ENCODE measurements at regions not wholly inside any gene's neighbourhood (a gene's known extent, or its start where the extent isn't known, plus 50 kb on each side); places are given as distances from the start of the nearest gene placed in this dataset.
"Not testable (repeated sequence)": the region's sequence is repeated elsewhere in the genome, so short reads cannot be mapped to it uniquely, and the experiment has no call there.

- H3K27ac Mint-ChIP-seq = no peak overlapping the region
- peaks cover 8% of the 10 kb centered on the region for H3K27me3 Mint-ChIP-seq
- no peak for ATAC-seq
- H3K9me3 Mint-ChIP-seq = peaks cover 4% of the 10 kb centered on the region
- no peak overlapping the region for H3K4me3 Mint-ChIP-seq
- H3K36me3 Mint-ChIP-seq = no peaks in the 10 kb centered on the region
- H3K4me1 Mint-ChIP-seq = peaks cover 16% of the 10 kb centered on the region
Measured at GRCh38 chr1:55443175-55443915, 228.2 kb upstream of the USP24 start.

- Mint-ChIP-seq H3K4me3 (no peak overlapping the region), H3K36me3 (no peaks in the 10 kb centered on the region), H3K27ac (no peak overlapping the region), H3K27me3 (peaks cover 8% of the 10 kb centered on the region), H3K9me3 (peaks cover 4% of the 10 kb centered on the region), H3K4me1 (peaks cover 16% of the 10 kb centered on the region)
- no peak for ATAC-seq
Measured at GRCh38 chr1:55441489-55441888, 226.3 kb upstream of the USP24 start.

- H3K27me3 Mint-ChIP-seq = no peaks in the 10 kb centered on the region
- H3K27ac Mint-ChIP-seq = no peak overlapping the region
- ATAC-seq = no peak
- no peaks in the 10 kb centered on the region for H3K4me1 Mint-ChIP-seq
- H3K9me3 Mint-ChIP-seq = peaks cover 6% of the 10 kb centered on the region
- H3K4me3 Mint-ChIP-seq = no peak overlapping the region
- no peaks in the 10 kb centered on the region for H3K36me3 Mint-ChIP-seq
Measured at GRCh38 chr1:55437692-55438091, 222.5 kb upstream of the USP24 start.

- not testable (repeated sequence) for H3K9me3 Mint-ChIP-seq, H3K4me3 Mint-ChIP-seq, ATAC-seq, H3K4me1 Mint-ChIP-seq, H3K27ac Mint-ChIP-seq, H3K36me3 Mint-ChIP-seq
- H3K27me3 Mint-ChIP-seq = peaks cover 42% of the 10 kb centered on the region
Measured at GRCh38 chr1:55430720-55431119, 215.6 kb upstream of the USP24 start.

- H3K27me3 Mint-ChIP-seq = peaks cover 42% of the 10 kb centered on the region
- H3K36me3 Mint-ChIP-seq, H3K4me1 Mint-ChIP-seq, H3K27ac Mint-ChIP-seq, H3K4me3 Mint-ChIP-seq, ATAC-seq, H3K9me3 Mint-ChIP-seq: not testable (repeated sequence)
Measured at GRCh38 chr1:55430206-55430605, 215.0 kb upstream of the USP24 start.

GRCh38 chr1:55428944-55429931 lies 214.1 kb upstream of the USP24 start:
- Mint-ChIP-seq H3K9me3 (peaks cover 2% of the 10 kb centered on the region), H3K4me3 (no peak overlapping the region), H3K27me3 (peaks cover 50% of the 10 kb centered on the region), H3K36me3 (no peaks in the 10 kb centered on the region), H3K27ac (no peak overlapping the region), H3K4me1 (no peaks in the 10 kb centered on the region)
- no peak for ATAC-seq

- no peak overlapping the region for H3K27ac Mint-ChIP-seq
- no peaks in the 10 kb centered on the region for H3K36me3 Mint-ChIP-seq
- H3K27me3 Mint-ChIP-seq = peaks cover 57% of the 10 kb centered on the region
- ATAC-seq = no peak
- no peak overlapping the region for H3K4me3 Mint-ChIP-seq
- no peaks in the 10 kb centered on the region for H3K4me1 Mint-ChIP-seq
- H3K9me3 Mint-ChIP-seq = peaks cover 2% of the 10 kb centered on the region
Measured at GRCh38 chr1:55428231-55428630, 213.1 kb upstream of the USP24 start.

GRCh38 chr1:55427606-55428005 lies 212.4 kb upstream of the USP24 start:
- H3K4me1 Mint-ChIP-seq = no peaks in the 10 kb centered on the region
- no peak overlapping the region for H3K4me3 Mint-ChIP-seq
- peaks cover 3% of the 10 kb centered on the region for H3K9me3 Mint-ChIP-seq
- H3K27ac Mint-ChIP-seq = no peak overlapping the region
- no peak for ATAC-seq
- peaks cover 57% of the 10 kb centered on the region for H3K27me3 Mint-ChIP-seq
- H3K36me3 Mint-ChIP-seq = no peaks in the 10 kb centered on the region

GRCh38 chr1:55426619-55427018 lies 211.5 kb upstream of the USP24 start:
- no peaks in the 10 kb centered on the region for H3K4me1 Mint-ChIP-seq
- H3K4me3 Mint-ChIP-seq = no peak overlapping the region
- H3K36me3 Mint-ChIP-seq = no peaks in the 10 kb centered on the region
- no peak overlapping the region for H3K27ac Mint-ChIP-seq
- peaks cover 51% of the 10 kb centered on the region for H3K27me3 Mint-ChIP-seq
- no peak for ATAC-seq
- peaks cover 2% of the 10 kb centered on the region for H3K9me3 Mint-ChIP-seq

- ATAC-seq = no peak
- peaks cover 2% of the 10 kb centered on the region for H3K9me3 Mint-ChIP-seq
- no peak overlapping the region for H3K4me3 Mint-ChIP-seq
- H3K36me3 Mint-ChIP-seq = no peaks in the 10 kb centered on the region
- H3K4me1 Mint-ChIP-seq = no peaks in the 10 kb centered on the region
- H3K27ac Mint-ChIP-seq = no peak overlapping the region
- peaks cover 47% of the 10 kb centered on the region for H3K27me3 Mint-ChIP-seq
Measured at GRCh38 chr1:55426156-55426555, 211.0 kb upstream of the USP24 start.

GRCh38 chr1:55425310-55425930 lies 210.3 kb upstream of the USP24 start:
- Mint-ChIP-seq H3K4me1 (no peaks in the 10 kb centered on the region), H3K9me3 (peaks cover 2% of the 10 kb centered on the region), H3K36me3 (no peaks in the 10 kb centered on the region), H3K4me3 (no peak overlapping the region), H3K27ac (no peak overlapping the region), H3K27me3 (peaks cover 42% of the 10 kb centered on the region)
- ATAC-seq = no peak

- ATAC-seq = no peak
Measured at GRCh38 chr1:55423376-55423775, 208.2 kb upstream of the USP24 start.

GRCh38 chr1:55420929-55421716 lies 206.0 kb upstream of the USP24 start:
- Mint-ChIP-seq H3K9me3 (peaks cover 2% of the 10 kb centered on the region), H3K4me1 (no peaks in the 10 kb centered on the region), H3K27me3 (peaks cover 35% of the 10 kb centered on the region), H3K4me3 (no peak overlapping the region), H3K36me3 (no peaks in the 10 kb centered on the region), H3K27ac (no peak overlapping the region)
- ATAC-seq = no peak

More at GRCh38 chr1:55423376-55423775, 208.2 kb upstream of the USP24 start:
- Mint-ChIP-seq H3K4me3 (no peak overlapping the region), H3K9me3 (peaks cover 2% of the 10 kb centered on the region), H3K27me3 (peaks cover 23% of the 10 kb centered on the region), H3K27ac (no peak overlapping the region), H3K36me3 (no peaks in the 10 kb centered on the region), H3K4me1 (no peaks in the 10 kb centered on the region)

GRCh38 chr1:55420026-55420425 lies 204.9 kb upstream of the USP24 start:
- no peaks in the 10 kb centered on the region for H3K36me3 Mint-ChIP-seq
- H3K4me3 Mint-ChIP-seq = no peak overlapping the region
- H3K27ac Mint-ChIP-seq = no peak overlapping the region
- no peak for ATAC-seq
- peaks cover 35% of the 10 kb centered on the region for H3K27me3 Mint-ChIP-seq
- H3K4me1 Mint-ChIP-seq = no peaks in the 10 kb centered on the region
- peaks cover 2% of the 10 kb centered on the region for H3K9me3 Mint-ChIP-seq
